GM19351 (cell line): ENCODE measurements at regions not wholly inside any gene's neighbourhood (a gene's known extent, or its start where the extent isn't known, plus 50 kb on each side); places are given as distances from the start of the nearest gene placed in this dataset.
"Not testable (repeated sequence)": the region's sequence is repeated elsewhere in the genome, so short reads cannot be mapped to it uniquely, and the experiment has no call there.

ENCODE experiments used
- ATAC-seq: cut with Tn5 transposase; IDR thresholded peaks from one replicate; pipeline ENCODE4 v1.9.1; 2021; ENCODE audit warnings: mild to moderate bottlenecking, moderate library complexity; ENCODE audit not compliant: unreplicated experiment

DNA sequence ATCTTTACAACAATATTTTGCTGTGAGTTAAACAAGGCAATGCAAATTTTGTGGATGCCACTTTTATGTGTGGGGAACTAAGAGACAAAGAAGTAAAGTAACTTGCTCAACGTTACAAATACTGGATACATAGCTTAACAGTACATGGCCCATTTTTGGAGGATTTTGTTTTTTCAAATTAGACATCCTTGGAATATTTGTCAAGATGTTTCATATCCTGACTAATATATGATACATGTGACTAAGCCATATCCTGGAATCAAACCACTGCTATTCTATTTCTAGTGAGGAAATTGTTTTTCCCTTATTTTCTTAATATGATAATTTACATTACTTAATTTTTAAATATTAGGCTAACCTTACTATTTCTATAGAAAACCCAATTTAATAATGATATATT is 529.8 kb downstream of the DMRTA1 start:
- no peak for ATAC-seq

DNA sequence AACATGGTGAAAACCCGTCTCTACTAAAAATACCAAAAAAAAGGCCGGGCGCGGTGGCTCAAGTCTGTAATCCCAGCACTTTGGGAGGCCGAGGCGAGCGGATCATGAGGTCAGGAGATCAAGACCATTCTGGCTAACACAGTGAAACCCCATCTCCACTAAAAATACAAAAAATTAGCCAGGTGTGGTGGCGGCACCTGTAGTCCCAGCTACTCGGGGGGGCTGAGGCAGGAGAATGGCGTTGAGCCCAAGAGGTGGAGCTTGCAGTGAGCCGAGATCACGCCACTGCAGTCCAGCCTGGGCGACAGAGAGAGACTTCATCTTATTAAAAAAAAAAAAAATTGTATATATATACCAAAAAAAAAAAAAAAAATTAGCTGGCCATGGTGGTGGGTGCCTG is 533.8 kb downstream of the DMRTA1 start:
- ATAC-seq: not testable (repeated sequence)

DNA sequence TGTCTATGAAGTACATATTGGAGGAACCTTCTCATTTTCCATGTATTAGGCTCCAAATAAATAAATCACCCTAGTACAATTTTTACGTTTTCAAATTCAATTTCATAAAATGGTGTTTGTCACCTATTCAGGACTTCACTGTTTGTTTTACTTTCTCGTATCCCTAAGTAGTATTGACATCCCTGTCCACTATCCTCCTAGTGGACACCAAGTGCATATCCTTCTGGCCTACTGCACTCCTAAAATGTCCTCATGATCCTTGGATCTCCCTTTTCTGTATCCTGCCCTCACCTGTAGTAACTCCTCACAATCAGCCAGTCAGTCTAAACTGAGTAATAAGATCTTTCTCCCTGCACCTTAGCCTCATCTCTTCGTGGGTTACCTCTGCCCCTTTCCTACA is 539.9 kb downstream of the DMRTA1 start:
- ATAC-seq: no peak

DNA sequence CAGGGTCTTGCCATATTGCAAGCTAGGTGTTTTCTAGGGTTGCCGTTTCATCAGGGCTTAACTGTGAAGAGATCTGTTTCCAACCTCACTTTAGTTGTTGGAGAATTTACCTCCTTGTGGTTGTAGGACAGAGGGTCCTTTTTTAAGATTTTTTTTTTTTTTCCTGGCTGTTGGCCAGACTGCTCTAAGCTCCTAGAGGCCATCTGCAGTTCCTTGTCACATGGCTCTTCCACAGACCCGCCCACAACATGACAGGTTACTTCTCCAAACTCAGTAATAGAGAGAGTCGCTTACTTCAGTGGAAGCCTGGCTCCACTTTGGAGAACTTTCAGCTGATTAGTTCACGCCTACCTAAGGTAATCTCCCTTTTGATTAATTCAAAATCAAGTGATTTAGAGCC is 543.7 kb downstream of the DMRTA1 start:
- no peak for ATAC-seq

DNA sequence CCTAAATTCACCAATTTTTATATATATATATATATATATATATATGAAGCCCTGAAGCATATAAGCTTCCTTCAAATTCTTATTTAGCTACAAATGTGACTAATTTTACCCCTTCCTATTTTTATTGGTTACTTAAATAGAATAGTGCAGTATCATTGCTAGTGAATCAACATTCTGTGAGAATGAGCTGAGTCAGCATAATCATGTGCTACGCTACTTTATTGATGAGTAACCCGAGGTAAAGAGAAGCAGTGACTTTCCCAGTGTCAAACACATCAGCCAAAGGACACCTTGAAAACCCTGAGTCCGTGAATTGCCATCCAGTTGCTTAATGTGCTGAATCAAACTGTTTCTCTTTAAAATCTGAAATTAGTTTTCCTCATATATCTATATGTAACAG is 546.2 kb downstream of the DMRTA1 start:
- ATAC-seq: no peak

DNA sequence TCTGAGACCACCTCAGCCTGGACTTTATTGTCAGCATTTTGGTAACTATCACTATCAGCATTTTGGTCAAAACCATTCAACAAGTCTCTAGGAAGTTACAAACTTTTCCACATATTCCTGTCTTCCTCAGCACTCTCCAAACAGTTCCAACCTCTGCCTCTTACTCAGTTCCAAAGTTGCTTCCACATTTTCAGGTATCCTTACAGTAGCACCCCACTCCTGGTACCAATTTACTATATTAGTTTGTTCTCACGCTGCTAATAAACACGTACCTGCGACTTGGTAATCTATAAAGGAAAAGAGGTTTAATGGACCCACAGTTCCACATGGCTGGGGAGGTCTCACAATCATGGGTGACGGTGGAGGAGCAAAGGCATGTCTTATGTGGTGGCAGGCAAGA is 551.3 kb downstream of the DMRTA1 start:
- no peak for ATAC-seq

DNA sequence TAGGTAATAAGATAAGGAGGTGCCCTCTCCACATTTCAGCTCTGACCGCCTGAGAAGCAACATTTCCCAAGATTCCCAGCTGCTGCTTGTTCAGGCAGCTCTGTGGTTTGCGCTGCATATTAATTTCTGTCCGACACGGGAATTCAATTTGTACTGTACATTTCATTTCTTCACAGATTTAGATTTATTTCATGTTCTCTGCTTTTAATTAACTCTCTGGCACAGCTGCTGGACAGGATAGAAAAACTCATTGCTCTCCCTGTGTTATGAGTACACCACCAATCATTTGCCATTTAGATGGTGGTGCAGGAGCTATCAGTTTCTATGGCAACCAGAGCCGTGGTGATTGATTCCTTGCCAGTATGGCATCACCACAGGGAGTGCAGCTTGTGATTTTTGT is 558.5 kb downstream of the DMRTA1 start:
- no peak for ATAC-seq

DNA sequence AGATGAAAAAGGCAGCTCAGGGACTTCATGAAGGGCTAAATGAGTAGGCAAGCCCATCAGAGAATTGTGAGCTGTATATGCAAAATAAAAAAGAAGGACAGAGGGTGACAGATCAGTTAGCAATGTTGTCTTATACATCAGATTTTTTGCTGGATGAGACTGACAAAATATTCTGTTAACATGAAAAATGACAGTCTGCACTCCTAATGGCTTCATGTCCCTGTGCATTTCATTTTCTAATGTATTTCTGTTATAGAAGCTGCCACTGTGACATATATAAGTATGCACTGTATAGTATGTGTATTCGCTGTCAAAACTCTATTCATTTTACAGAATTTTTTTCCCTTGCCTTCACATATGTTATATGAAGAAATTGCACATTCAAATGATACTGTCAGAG is 559.5 kb downstream of the DMRTA1 start:
- no peak for ATAC-seq

DNA sequence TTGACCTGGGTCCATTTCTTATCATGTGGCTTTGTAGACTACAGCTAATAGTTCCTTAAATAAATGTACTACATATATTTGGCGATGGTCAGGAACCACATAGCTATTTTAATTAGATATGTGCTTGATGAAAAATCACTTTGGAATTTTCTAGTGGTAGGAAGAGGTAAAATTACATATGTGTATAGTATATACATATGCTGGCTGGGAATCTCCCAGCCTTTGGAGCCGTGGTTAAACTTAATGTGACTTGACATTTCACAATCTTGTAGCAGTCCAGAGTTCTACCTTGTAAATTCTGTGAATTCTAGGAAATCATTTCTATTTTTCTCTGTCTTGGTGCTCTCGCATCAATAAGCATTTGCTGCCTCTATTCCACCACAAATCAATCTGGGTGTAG is 565.0 kb downstream of the DMRTA1 start:
- no peak for ATAC-seq

DNA sequence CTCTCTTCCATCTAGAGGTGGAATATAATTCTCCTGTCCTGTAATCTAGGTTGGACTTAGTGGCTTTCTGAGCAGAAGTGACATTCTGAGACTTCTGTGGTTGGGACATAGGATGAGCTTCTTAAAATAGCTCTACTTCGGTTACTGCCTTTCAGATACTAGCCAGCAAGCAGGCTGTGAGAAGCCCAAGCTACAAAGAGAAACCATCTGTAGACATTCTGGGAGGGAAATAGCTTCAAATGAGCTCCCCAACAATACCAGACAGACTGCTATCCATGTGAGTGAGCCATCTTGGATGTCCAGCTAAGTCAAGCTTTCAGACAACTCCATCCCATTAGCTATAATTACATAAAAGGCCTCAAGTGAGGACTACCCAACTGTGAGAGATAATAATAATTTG is 568.9 kb downstream of the DMRTA1 start:
- ATAC-seq: no peak

DNA sequence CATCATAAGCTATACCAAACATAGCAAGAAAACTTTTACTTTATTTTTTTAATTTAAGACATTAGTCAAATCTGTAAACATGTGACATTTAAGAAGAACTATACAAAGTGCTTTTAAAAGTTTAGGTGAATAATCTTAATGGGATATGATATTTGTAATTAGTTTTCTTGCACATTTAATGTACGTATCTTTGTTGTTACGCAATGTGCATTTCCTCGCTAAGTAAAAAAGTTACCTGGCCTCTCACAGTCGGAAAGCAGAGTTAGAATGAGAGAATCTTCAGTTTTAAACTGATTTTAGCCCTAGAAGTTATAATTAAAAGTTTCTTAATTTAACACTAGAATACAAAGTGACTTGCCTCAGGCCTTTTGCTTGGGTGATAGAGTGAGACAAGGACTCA is 589.8 kb downstream of the DMRTA1 start:
- no peak for ATAC-seq

DNA sequence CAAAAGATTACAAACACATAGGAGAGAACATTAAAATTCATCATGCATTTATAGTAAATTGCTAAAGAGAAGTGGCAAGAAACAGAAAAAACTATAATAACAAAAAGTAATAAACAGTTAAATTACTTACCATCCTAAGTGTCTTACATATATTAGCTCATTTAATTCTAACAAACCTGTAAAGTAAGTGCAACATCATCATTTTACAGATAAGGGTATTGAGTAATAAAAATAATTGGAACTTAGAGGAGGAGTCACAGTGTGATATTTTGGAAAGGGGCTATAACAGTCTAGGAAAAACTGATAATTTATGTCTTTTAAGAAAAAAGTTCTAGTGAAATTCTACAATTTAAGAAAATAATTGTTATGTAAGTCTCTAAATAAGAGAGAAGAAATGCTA is 592.8 kb downstream of the DMRTA1 start:
- no peak for ATAC-seq

DNA sequence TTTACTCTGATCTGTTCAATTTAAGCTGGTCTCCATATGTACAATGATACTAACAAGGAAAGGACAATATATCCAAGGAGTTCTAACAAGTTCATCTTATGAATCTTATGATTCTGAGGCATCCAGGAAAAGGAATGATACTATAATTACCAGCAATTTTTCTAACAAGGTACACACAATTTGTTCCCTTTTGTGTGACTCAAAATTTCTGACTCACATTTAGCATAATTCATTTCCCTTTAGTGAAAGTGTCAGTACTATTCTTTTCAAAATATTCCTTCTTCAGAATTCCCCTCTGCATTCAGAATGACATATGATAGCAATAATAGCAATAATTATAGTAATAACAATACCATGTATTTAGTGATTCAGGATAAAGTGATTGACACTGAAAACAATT is 594.8 kb downstream of the DMRTA1 start:
- ATAC-seq: no peak

DNA sequence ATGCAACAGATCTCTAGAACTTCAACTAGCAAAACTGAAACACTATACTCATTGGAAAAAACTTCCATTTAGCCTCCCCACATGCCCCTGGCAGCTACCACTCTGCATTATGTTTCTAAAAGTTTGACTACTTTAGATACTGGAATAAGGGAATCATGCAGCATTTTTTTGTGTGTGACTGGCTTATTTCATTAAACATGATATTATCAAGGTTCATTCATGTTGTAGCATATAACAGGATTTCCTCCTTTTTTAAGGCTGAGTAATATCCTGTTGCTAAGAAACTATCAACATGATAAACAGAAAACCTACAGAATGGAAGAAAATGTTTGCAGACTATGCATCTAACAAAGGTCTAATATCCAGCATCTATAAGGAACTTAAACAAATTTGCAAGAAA is 597.9 kb downstream of the DMRTA1 start:
- ATAC-seq: no peak

DNA sequence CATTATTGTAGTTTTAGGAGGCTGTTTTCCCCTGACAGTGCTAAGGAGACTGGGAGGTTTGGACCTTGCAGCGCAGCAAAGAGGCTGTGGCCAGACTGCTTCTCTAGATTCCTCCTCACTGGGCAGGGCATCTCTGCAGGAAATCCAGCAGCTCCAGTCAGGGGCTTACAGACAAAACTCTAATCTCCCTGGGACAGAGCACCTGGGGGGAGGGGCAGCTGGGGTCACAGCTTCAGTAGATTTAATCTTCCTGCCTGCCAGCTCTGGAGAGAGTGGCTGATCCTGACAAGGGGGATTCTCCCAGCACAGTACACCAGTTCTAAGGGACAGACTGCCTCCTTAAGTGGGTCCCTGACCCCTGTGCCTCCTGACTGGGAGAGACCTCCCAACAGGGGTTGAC is 599.4 kb downstream of the DMRTA1 start:
- ATAC-seq: not testable (repeated sequence)

DNA sequence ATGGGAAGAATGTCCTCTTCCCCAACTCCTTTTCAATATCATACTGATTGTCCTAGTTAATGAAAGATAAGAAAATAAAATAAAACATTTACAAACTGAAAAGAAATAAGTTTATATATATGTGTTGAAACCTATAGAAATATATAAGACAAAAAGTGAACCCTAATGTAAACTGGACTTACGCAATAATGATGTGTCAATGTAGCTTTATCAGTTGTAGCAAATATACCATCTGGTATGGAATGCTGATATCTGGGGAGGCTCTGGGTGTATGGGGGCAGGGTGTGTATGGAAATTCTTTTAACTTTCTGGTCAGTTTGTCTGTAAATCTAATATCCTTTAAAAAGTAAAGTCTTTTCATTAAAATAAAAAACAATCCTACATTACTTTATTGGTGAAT is 603.9 kb downstream of the DMRTA1 start:
- ATAC-seq: no peak

DNA sequence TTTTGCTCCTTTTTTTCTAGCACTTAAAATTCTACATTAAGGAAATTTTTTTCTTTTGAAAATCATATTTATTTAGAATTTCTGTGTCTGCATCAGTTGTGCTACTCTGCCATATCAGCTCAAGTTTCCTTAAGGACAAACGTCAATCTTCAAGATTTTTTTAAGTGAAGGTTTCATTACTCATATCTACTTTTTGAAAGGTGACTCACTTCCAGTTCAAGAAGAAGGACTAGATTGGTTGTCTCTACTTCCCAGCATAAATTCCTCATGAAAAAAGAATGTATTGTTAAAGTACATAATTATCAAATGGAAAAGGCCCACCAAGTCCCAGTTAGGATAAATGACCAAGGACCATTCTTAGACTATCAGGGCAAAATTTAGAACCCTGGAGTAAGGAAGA is 626.5 kb downstream of the DMRTA1 start:
- ATAC-seq: no peak

DNA sequence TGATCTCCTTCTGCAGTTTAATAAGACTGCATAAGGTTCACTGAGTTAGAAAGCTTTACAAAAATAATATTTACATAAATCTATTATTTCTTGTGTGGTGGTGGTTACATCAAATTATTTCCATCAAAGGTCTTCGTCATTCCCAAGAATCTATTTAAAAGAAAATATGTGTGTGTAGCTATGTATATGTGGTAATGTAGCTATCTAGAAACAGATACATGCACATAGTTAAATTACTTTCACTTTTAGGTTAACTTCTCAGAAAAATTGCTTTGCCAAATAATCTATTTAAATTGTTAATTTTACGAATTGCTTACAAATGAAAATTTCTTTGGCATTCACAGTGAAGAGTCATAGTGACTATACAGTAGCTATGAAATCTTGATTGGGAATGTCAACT is 633.2 kb downstream of the DMRTA1 start:
- ATAC-seq: no peak

DNA sequence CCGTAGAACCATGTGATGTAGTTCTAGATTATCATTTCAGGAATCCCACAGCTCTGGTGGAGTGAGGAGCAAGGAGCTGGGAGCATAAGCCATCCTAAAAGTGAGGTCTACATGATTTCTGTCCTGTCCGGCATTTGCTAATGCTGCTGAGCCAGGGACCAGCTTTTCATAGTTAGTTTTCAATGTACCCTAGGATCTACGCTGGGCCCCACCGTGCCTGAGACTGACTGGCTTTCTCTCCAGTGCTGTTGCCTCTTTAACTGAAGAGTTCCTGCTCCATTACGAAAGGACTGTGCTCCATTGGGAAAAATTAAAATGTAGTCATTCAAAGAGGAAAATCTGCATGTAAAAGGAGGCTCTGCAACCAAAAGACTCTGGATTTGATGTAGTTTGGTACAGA is 634.8 kb downstream of the DMRTA1 start:
- no peak for ATAC-seq

DNA sequence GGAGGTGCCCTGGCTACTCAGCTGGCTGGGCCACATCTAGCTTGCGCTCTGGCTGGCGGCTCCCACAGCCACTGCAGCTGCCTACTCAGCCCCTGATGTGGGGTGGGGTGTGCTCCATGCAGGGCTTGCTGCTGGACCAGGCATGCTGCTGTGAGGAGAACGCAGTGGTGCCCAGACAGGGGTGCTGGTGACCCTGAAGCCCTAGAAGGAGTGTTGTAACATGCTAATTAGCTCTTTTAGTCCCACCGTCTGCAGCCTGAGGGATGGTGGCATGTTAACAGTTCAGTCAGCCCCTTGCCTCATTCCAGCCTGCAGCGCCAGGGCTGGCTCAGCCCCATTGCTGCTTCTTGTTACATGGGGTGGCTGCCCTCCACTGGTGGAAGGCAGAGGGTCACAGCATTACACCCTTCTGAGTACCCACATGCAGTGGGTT is 642.3 kb downstream of the DMRTA1 start:
- ATAC-seq: no peak

DNA sequence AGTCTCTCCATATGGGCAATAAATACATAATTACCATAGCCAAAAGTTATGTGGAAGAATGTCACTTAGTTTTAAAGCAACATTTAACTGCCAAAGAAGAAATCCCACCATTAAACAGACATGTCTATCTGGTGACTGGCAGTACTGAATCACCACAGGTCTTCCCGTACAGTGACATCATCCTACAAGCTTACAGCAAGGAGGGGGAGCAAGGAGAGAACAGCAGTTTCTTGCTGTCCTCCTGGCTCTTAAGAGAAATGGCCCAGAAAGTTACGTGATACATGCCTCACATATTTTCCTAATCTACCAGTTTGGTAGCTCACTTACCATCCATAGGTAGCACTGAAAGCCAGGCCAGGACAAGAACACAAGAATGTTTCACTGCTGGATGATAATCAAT is 671.0 kb downstream of the DMRTA1 start:
- no peak for ATAC-seq

DNA sequence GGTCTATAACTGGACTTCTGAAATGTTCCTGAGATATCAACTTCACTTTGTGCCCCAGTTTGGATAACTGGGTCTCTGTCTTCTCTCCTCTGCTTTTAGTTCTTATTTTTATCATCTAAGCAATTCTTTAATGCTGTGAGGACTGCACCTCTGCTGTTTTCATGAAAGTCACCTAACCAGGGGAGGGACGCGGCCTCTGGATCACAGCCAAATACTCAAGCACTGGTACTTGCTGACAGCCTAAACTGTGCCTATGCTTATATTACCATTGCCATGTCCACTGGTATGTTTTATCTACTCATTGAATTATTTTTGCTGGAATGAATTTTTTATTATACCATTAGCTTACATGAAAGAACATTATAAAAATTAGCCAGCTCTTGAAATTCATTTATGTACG is 674.0 kb downstream of the DMRTA1 start:
- ATAC-seq: no peak

DNA sequence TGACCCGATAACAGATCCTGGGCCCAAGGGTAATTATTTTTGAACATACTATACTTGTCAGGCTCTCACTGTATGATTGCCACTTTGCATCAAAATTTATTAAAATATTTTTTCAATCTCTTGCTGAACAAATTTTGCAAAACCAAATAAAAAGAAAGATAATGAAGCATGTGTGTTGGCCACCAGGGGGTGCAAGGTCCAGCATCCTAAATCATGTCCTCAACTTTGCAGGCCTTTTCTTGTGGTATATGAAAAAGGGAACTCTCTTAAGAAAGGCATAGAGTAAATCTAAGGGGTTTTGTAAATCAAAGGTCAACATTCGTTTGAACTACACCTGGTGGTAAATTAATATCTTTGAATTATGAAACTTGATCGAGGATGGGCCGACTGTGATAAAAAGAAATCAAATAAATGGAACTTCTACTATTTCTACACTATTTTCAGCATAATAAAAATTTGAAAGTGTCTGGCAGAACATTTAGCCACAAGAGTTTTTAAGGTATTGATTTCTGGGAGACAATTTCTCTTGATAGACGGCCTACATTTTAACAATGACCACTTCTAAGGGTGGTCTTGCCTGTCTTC is 676.5 kb downstream of the DMRTA1 start:
- ATAC-seq: peak; percentile 56

DNA sequence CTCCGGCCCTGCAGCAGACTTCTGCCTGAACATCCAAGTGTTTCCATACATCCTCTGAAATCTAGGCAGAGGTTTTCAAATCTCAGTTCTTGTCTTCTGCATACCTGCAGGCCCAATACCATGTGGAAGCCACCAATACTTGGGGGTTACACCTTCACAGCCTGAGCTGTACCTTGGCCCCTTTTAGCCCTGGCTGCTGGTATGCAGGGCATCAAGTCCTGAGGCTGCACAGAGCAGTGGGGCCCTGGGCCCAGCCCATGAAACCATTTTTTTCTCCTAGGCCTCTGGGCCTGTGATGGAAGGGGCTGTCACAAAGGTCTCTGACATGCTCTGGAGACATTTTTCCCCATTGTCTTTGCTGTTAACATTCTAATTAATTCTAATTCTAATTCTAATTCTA is 680.6 kb downstream of the ELAVL2 start:
- no peak for ATAC-seq
